SK-N-SH (cell line): ENCODE measurements at regions not wholly inside any gene's neighbourhood (a gene's known extent, or its start where the extent isn't known, plus 50 kb on each side); places are given as distances from the start of the nearest gene placed in this dataset.

ENCODE experiments used
- CTCF ChIA-PET: fragments of 300-600, 350-600 bp; formaldehyde crosslinking; extraction: SDS; loops from one replicate; lab custom pipeline; 2021; lab: Yijun Ruan, JAX
- POLR2A ChIA-PET: fragments of 350-600 bp; sonication (Branson Sonifier 250); formaldehyde crosslinking; extraction: SDS; loops from one replicate; lab custom pipeline; 2020; ENCODE audit warnings: antibody characterized with exemption, inconsistent platforms; lab: Yijun Ruan, JAX
- DNase-seq: peaks from one replicate; pipeline ENCODE4 v3.0.0; 2012
- H2AFZ ChIP-seq: fragments of 200-600 bp; sonication (generic); 2 replicates; pipeline ENCODE4 v1.8.1; 2016; ENCODE audit warnings: antibody characterized with exemption, mild to moderate bottlenecking, low read depth
- H3F3A ChIP-seq: fragments of 200-600 bp; sonication (generic); replicated peaks from 2 replicates; pipeline ENCODE3; 2016; ENCODE audit warnings: antibody characterized with exemption, mild to moderate bottlenecking; ENCODE audit not compliant: insufficient read depth
- H3K27ac ChIP-seq, 2 experiments: fragments of 200-500 bp in 1 of 2; fragments of 200-600 bp in 1 of 2; sonication (Bioruptor generic) in 1 of 2; sonication (generic), shearing (Covaris generic) in 1 of 2; 2 replicates each; pipeline versions ENCODE4 v1.5.1 to v1.6.1; 2014 to 2016; ENCODE audit warnings: low read depth in 2 of 2, inconsistent platforms in 1 of 2, low read length in 1 of 2, mild to moderate bottlenecking in 1 of 2, mixed read lengths in 1 of 2
- H3K27me3 ChIP-seq: fragments of 200-600 bp; sonication (generic), shearing (Covaris generic); 2 replicates; pipeline ENCODE4 v1.6.1; 2016; ENCODE audit warnings: mixed run types; ENCODE audit not compliant: insufficient read depth
- H3K36me3 ChIP-seq, 2 experiments: fragments of 200-500 bp in 1 of 2; fragments of 200-600 bp in 1 of 2; sonication (Bioruptor generic) in 1 of 2; sonication (generic) in 1 of 2; replicated peaks in 1 of 2; 2 replicates each; pipeline versions ENCODE3 to v1.5.1; 2014 to 2016; ENCODE audit warnings: low read length in 1 of 2, mild to moderate bottlenecking in 1 of 2; ENCODE audit not compliant: insufficient read depth in 2 of 2, control insufficient read depth in 1 of 2
- H3K4me1 ChIP-seq, 2 experiments: fragments of 200-500 bp in 1 of 2; fragments of 200-600 bp in 1 of 2; sonication (Bioruptor generic) in 1 of 2; sonication (generic), shearing (Covaris generic) in 1 of 2; 2 replicates each; pipeline versions ENCODE4 v1.5.1 to v1.6.1; 2014 to 2016; ENCODE audit warnings: low read depth in 1 of 2, low read length in 1 of 2, mixed run types in 1 of 2; ENCODE audit not compliant: insufficient read depth in 2 of 2, control insufficient read depth in 1 of 2
- H3K4me2 ChIP-seq: fragments of 200-600 bp; sonication (generic), shearing (Covaris generic); 2 replicates; pipeline ENCODE4 v1.6.1; 2017; ENCODE audit warnings: mixed run types
- H3K4me3 ChIP-seq, 2 experiments: fragments of 200-500 bp in 1 of 2; fragments of 200-600 bp in 1 of 2; sonication (Bioruptor generic) in 1 of 2; sonication (generic), shearing (Covaris generic) in 1 of 2; 2 replicates each; pipeline versions ENCODE4 v1.5.1 to v1.8.1; 2014 to 2016; ENCODE audit warnings: low read depth in 2 of 2, inconsistent platforms in 1 of 2, low read length in 1 of 2, mild to moderate bottlenecking in 1 of 2, mixed read lengths in 1 of 2, moderate library complexity in 1 of 2
- H3K79me2 ChIP-seq: fragments of 200-600 bp; sonication (generic); 2 replicates; pipeline ENCODE4 v1.8.1; 2017; ENCODE audit warnings: mild to moderate bottlenecking; ENCODE audit not compliant: insufficient read depth
- H3K9ac ChIP-seq: fragments of 200-600 bp; sonication (generic); 2 replicates; pipeline ENCODE4 v1.6.1; 2017; ENCODE audit warnings: mixed run types
- H3K9me2 ChIP-seq: fragments of 200-600 bp; sonication (generic); 2 replicates; pipeline ENCODE4 v1.6.1; 2017; ENCODE audit warnings: mixed run types
- H3K9me3 ChIP-seq: fragments of 200-600 bp; sonication (generic); 2 replicates; pipeline ENCODE4 v1.6.1; 2017; ENCODE audit warnings: mixed run types, mild to moderate bottlenecking, moderate library complexity
- H4K20me1 ChIP-seq: fragments of 200-600 bp; sonication (generic); 2 replicates; pipeline ENCODE4 v1.6.1; 2017; ENCODE audit warnings: mild to moderate bottlenecking, mixed run types; ENCODE audit not compliant: insufficient read depth
- EP300 ChIP-seq, 2 experiments: IDR thresholded peaks; 2 replicates each; pipeline versions ENCODE4 v1.4.0 to v1.6.1; 2012; ENCODE audit warnings: borderline replicate concordance in 1 of 2, low read depth in 1 of 2, low read length in 1 of 2
- EZH2phosphoT487 ChIP-seq: fragments of 200-600 bp; sonication (generic); IDR thresholded peaks from 2 replicates; pipeline ENCODE4 v1.6.1; 2017; ENCODE audit warnings: low read depth, mixed run types, mild to moderate bottlenecking, antibody characterized with exemption, moderate library complexity, borderline replicate concordance
- JUND ChIP-seq: IDR thresholded peaks from 2 replicates; pipeline ENCODE4 v1.4.0; 2012
- TAF1 ChIP-seq: IDR thresholded peaks from 2 replicates; pipeline ENCODE4 v1.6.1; 2012; ENCODE audit warnings: low read depth, mild to moderate bottlenecking, low read length, moderate library complexity, borderline replicate concordance
- WGBS: methylation state at CpG from one replicate; pipeline ENCODE4 v1.1.6; 2017; ENCODE audit warnings: low lambda C conversion rate; 5-methylcytosine and 5-hydroxymethylcytosine counted together
- TF ChIP-seq, protein P1 (sequence below): fragments of 150-350 bp; IDR thresholded peaks from 2 replicates; pipeline ENCODE4 v1.6.1; 2017; ENCODE audit warnings: antibody characterized with exemption, low read length, low read depth, borderline replicate concordance
- TF ChIP-seq, protein P2 (sequence below): IDR thresholded peaks from 2 replicates; pipeline ENCODE4 v1.6.1; 2012; ENCODE audit warnings: mild to moderate bottlenecking, low read depth, low read length, moderate library complexity

DNA sequence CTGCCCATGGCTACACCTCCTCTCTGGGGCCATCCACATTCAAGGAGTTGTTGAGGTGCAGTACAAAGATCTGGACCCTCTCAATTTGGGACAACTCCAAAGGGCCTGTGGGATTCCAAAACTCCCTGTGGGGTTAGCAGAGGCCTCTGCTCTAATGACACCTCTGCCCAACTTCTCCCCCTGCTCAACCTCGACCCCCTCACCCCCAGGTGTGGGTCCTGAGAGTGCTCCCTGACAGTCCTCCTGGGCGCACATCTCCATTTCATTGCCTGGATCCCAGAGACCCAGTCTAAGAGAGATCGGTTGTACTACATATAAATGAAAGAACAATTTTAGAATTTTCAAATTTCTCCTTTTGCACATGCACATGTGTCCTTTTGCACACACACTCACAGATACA, 73.0 kb upstream of the NKD1 start (continued):
- TF ChIP-seq JUND (no peak), TAF1 (no peak), EP300 (IDR thresholded peaks at IDR 0.05; ENCODE audit: borderline replicate concordance in 1 of 2, low read depth in 1 of 2, low read length in 1 of 2) (no peak)

DNA sequence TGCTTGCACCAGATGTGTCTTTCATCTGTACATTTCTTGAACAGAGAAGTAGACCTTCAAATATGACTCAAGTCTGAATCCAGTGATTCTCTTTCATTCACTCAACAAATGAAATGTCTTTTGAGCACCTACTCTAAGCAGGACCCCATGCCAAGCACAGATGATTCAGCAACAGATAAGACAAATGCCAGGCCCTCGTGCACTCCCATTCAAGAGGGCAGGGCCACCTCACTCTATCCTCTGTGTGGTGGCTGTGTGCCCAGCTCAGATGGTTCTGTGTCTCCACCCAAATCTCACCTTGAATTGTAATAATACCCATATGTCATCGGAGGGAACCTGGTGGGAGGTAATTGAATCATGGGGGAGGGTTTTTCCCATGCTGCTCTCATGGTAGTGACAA, 74.1 kb upstream of the NKD1 start:
- Histone ChIP-seq H3K36me3 (no peaks in the 10 kb centered on the region), H2AFZ (no peak overlapping the region), H3K27me3 (no peaks in the 10 kb centered on the region), H3K4me1 (peaks cover 0 to 10% of the 10 kb centered on the region in 2 experiments; a peak in 1 of 4 replicates), H3K9me2 (no peaks in the 10 kb centered on the region), H3K9me3 (no peaks in the 10 kb centered on the region), H3K9ac (no peak overlapping the region), H4K20me1 (no peaks in the 10 kb centered on the region), H3K79me2 (no peaks in the 10 kb centered on the region), H3F3A (no peaks in the 10 kb centered on the region), H3K4me2 (no peak overlapping the region), H3K27ac (no peak overlapping the region), H3K4me3 (no peak overlapping the region)
- TF ChIP-seq, protein P1, sequence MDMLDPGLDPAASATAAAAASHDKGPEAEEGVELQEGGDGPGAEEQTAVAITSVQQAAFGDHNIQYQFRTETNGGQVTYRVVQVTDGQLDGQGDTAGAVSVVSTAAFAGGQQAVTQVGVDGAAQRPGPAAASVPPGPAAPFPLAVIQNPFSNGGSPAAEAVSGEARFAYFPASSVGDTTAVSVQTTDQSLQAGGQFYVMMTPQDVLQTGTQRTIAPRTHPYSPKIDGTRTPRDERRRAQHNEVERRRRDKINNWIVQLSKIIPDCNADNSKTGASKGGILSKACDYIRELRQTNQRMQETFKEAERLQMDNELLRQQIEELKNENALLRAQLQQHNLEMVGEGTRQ = no peak
- TF ChIP-seq, protein P2, sequence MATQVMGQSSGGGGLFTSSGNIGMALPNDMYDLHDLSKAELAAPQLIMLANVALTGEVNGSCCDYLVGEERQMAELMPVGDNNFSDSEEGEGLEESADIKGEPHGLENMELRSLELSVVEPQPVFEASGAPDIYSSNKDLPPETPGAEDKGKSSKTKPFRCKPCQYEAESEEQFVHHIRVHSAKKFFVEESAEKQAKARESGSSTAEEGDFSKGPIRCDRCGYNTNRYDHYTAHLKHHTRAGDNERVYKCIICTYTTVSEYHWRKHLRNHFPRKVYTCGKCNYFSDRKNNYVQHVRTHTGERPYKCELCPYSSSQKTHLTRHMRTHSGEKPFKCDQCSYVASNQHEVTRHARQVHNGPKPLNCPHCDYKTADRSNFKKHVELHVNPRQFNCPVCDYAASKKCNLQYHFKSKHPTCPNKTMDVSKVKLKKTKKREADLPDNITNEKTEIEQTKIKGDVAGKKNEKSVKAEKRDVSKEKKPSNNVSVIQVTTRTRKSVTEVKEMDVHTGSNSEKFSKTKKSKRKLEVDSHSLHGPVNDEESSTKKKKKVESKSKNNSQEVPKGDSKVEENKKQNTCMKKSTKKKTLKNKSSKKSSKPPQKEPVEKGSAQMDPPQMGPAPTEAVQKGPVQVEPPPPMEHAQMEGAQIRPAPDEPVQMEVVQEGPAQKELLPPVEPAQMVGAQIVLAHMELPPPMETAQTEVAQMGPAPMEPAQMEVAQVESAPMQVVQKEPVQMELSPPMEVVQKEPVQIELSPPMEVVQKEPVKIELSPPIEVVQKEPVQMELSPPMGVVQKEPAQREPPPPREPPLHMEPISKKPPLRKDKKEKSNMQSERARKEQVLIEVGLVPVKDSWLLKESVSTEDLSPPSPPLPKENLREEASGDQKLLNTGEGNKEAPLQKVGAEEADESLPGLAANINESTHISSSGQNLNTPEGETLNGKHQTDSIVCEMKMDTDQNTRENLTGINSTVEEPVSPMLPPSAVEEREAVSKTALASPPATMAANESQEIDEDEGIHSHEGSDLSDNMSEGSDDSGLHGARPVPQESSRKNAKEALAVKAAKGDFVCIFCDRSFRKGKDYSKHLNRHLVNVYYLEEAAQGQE = no peak
- no peak for DNase-seq
- POLR2A ChIA-PET = no interaction called here
- CTCF ChIA-PET = no interaction called here
- WGBS = 9% methylated on average over 2 of the region's 2 CpGs

DNA sequence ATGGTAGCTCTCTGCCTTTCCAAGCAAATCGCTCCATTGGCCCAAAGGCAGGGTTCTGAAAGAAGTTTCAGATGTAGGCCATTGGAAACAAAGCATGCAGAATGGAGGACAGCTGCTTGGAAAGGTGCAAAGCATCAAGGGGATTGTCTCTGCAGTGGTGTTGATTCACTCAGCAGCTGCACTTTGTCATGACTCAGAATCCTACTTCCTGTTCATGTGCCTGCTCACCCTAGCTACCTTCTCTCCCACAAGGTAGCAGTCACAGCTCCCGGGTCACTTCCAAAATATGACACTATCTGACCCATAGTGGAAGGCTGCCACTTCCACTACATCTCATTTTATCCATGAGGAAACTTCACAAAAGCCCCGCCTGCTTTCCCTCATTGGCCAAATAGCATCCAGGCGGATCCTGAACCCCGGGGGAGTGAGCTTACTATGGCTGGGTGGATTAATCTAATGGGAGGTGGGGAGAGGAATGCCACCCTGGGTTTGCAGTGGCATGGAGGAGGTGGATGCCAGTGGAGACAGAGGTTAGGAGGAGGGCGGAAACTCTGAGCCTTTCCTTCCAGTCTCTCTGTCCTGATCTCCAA, 74.7 kb upstream of the NKD1 start:
- Histone ChIP-seq H3K9ac (no peak overlapping the region), H3K4me2 (no peak overlapping the region), H3K9me2 (no peaks in the 10 kb centered on the region), H3K4me3 (no peak overlapping the region), H3K27ac (no peak overlapping the region), H3K36me3 (no peaks in the 10 kb centered on the region), H3K27me3 (no peaks in the 10 kb centered on the region), H4K20me1 (no peaks in the 10 kb centered on the region), H3K9me3 (no peaks in the 10 kb centered on the region), H3K4me1 (peaks cover 0 to 17% of the 10 kb centered on the region in 2 experiments; a peak in 1 of 4 replicates), H2AFZ (no peak overlapping the region), H3K79me2 (no peaks in the 10 kb centered on the region), H3F3A (no peaks in the 10 kb centered on the region)
- POLR2A ChIA-PET = no interaction called here
- 59% methylated on average over 6 of the region's 6 CpGs for WGBS
- CTCF ChIA-PET = no interaction called here
- TF ChIP-seq EZH2phosphoT487 = no peak
- no peak for DNase-seq
